HG03558 (cell line): ENCODE measurements at regions not wholly inside any gene's neighbourhood (a gene's known extent, or its start where the extent isn't known, plus 50 kb on each side); places are given as distances from the start of the nearest gene placed in this dataset.

Experiments
- ATAC-seq: cut with Tn5 transposase; IDR thresholded peaks from one replicate; pipeline ENCODE4 v1.9.1; 2021; ENCODE audit warnings: moderate number of reproducible peaks; ENCODE audit not compliant: unreplicated experiment; ENCODE audit errors: extremely low read depth

DNA sequence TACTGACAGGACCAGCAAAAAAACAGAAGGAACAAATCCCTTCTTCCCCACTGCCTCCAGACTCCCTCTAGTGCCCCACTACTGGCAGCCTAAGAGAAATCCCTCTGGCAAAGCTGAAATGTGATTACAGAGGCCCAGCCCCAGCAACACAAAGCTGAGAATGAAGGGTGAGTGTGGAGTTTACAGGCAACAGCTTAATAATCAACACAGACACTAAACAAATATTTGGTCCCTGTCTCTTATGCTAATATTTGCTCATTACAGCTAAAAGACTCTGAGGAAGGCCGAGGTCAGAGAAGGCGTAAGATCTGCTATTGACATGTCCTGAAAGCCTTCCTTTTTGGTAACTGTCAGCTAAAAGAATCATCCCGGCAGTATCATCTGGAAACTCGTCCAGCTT is 308.5 kb upstream of the RASGRP1 start:
- ATAC-seq, result no peak

DNA sequence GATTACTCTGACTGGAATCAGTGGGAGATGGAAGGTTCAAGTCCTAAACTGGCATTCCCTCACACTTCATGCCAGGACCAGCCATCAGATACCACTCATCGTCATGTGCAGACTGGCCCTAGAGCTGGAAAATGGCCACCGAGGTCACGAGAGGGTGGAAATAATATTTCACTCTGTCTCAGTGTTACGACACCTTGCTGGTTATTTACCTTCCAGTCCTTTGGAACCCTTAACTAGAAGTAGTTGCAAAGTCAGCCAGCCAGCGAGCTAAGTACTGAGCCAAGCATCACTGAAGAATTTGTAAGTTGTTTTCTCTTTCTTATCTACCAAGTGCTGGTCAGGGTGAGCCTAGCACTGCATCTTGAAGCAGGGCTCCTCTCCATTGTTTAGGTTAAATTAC is 309.9 kb upstream of the RASGRP1 start:
- ATAC-seq, result no peak

DNA sequence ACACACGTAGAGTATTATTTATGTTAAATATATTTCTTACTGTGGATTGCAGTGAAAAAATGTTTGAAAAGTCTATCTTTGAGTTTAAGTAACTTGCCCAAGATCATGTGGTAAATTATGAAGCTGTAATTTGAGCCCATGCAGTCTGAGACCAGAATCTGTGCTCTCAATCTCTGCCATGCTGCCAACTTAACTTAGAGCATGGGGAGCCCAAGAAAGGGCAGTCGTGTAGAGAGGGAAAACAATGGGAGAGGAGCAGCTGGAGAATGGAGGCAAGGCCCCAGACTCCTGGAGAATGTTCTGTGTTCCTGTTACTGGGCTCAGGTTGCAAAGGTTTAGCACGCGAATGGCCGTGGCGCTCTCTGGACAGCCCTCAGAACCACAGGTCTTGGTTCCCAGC is 311.6 kb upstream of the RASGRP1 start:
- no peak for ATAC-seq

DNA sequence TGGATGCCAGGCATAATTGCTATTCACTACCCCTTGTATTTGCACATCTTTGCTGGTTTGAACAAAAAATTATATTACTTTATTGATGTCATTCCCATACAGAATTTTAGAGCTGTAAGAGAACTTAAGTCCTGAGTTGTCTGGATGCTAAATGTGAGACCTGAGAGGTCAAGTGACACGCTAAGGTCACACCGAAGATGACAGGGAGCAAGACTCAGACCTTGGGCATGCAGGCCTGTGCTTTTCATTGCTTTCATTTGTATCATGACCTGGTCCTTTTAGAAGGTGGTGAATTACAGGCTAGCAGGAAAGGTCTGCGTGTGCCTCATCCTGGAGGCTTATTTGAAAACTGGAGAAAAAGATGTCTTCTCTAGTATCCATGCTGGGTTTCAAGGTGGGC is 312.0 kb upstream of the RASGRP1 start:
- no peak for ATAC-seq

DNA sequence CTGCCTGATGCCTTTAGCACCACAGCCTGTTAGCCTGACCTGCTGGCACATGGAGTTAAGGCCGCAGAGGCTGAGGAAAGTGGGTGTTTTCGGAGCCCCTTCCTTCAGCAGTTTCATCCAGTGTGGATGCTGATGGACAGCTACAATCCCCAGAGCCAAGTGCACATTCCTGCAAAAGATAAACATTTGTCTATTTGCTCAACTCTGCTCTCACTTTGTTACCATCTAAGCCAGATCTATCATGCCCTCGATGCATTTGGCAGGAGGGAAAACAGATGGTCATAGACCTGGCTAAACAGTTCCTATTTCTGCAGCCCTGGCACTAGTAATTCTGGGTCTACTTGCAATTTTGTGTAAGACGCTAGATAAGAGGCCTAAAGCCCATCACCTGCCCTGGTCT is 312.9 kb upstream of the RASGRP1 start:
- ATAC-seq, result no peak

DNA sequence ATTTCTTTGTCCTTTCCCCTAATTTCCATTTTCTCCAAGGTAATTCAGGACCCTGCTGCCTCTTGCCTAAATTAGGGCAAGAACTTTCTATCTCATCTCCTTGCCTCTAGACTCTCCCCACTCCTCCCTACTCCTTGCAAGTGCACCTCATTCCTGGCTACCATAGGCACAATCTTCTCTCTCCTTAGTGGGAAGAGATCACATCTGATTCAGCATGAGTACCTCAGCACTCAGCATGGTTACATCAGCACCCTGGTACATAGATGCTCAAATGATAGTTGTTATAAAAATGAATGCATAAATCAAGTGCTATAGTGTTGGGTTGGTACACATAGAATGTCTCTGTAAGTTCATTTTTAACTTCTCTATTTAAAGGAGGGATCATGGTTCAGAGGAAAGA is 313.4 kb upstream of the RASGRP1 start:
- ATAC-seq, result no peak

DNA sequence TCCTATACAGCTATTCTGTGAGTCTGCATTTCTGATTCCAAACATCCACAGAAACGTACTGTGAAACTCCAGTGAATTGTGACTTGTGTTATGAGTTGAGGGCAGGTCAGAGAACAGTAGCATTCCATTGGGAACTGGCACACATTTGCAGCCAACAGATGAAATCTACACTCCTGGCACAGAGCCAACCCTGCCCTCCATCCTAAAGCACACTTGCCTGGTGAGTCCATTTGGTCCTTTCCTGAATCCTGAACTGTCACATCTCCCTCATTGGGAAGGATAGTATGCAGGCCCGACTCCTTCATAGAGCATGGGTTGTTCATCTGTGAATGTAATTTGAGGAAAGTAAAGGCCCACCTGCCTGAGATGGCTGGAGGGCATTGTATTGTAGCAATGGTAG is 314.3 kb upstream of the RASGRP1 start:
- no peak for ATAC-seq

DNA sequence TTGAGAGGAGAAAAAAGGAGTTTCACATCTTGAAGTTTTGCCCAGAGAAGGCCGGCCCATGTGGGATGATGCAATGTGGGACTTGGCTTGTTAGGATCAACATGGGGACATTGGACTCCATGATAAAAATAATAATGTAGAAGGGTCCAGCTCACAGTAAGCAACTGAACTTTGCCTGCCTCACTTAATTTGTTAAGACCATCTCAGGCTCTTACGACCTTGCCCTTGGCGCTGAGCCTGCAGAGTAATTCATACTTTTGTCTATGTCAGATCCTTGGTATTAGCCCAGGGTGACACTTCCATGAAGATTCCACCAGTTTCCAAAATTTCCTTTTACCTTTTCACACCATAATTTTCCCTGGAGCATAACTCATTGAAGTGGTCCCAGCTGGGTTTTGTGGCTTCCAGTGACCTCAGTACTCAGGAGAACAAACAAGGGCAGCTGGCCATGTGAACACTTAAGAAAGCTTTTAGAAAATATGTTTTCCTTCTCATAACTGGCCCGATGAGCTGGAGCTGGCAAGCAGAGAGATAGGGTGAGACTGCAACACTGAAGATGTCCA is 315.4 kb upstream of the RASGRP1 start:
- no peak for ATAC-seq

DNA sequence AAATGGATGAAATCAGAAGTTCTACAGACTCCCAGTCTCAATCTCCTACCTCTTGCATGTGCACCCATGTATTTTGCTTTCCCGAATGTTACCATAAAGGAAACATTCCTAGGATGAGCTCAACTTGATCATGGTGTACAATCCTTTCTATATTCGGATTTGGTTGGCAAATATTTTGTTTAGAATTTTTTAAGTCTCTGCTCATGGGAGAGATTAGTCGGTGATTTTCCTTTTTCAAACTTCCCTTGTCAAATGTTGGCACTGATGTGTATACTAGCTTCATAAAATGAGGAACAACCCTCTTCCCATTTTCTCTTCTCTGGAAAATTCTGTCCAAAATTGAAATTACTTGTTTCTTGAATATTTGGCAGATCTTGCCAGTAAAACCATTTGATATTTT is 317.6 kb upstream of the RASGRP1 start:
- no peak for ATAC-seq

DNA sequence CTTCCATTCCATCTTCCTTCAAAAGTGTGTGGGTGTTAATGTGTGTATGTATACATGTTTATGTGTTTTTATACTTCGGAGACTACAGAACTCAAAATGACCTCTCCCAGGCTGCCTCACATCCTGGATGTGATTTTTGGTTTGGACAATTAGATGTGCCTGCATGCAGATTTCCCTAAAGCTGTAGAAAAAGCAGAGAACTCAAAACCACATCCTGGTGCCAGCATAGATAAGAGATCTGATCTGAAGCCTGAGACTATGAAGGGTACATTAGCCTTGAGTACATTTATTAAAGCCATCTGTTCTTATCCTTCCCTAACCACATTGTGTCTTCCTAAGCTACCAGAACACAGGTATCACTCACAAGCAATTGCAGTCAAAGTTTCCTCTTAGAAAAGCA is 319.4 kb upstream of the RASGRP1 start:
- no peak for ATAC-seq

DNA sequence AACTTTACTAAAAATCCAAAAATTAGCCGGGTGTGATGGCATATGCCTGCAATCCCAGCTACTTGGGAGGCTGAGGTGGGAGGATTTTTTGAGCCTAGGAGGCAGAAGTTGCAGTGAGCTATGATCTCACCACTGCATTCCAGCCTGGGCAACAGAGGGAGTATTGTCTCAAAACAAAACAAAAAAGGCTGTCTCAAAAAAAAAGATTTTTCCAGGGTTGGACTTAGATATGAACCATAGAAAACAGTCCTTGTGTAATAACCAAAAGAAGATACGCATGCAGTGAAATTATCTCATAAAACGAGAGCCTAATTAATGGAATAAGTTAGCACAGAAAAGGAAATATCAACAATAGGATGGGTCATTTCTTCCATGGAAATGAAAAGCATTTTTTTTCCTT is 320.4 kb upstream of the RASGRP1 start:
- ATAC-seq, result no peak

DNA sequence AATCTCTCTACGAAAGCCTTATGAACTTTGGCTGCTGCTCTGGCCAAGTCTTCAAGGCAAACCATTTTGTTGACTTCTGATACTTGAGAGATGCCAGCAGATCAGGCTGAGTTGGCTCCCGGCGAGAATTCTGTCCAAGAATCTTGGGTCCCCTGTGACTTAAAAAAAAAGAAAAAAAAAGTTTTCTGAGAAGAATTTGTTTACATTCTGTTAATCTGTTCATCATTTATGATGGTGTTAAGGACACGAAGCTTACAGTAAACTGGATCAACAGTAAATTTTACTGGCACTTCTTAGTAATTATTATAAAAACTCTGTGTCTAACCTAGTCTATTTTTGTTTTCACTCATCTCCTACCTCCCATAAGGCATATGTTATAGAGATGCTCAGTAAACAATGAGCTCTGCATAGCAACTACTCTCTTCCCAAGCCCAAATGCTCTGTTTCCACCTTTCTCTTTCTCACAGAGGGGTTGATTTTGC is 320.9 kb upstream of the RASGRP1 start:
- ATAC-seq, result no peak

DNA sequence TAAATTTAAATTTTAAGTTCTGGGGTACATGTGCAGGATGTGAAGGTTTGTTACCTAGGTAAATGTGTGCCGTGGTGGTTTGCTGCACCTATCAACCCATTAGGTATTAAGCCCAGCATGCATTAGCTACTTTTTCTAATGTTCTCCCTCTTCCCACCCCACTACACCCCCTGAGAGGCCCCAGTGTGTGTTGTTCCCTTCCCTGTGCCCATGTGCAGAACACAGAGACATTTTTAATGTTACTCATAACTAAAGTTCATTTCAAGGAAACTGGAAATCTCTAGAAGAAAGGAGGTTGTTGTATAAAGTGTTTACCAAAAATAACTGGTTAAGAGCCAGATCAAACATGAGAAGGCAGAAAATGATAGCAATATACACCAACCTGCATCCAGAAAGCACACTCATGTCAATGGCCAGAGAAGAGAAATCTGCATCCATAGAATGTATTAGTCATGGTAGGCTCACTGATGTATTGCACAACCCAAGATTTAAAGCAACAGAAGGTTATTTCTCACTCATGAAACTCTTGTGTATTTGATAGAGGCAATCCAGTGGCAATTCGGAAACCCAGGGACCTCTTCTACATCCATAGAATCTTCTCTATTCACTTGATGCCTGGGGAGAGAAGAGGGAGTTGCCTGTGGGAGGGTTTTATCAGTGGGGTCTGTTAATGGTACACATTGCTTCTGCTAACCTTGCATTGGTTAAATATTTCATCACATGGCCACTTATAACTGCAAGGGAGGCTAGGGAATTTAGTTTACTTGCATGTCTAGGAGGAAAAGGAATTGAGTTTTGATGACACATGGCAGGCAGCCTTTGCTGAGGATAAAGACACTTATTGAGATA is 321.9 kb upstream of the RASGRP1 start:
- ATAC-seq, result no peak

DNA sequence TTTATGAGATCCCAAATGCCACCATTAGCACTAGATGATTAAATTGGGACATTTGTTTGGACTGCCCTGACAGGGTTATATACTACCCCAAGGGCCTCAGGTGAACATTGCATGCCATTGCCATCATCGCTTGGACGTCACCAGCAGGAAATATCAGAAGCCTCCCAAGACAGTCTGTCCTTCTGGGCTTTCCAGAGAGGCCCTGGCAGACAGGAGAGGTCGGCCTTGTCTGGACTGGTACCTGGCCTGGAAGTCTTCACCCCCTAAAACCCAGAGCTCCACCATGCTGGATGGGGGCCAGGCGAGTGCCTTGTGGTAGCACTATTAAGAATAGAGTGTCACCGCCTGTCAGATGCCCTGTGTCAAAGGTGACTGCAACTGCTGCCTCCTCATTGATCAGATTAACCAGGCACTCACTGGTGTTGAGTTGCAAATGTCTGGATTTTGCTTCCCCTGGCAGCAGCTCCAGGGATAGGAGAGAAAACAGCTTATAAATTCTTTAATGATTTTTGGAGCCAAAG is 324.1 kb upstream of the RASGRP1 start:
- no peak for ATAC-seq

DNA sequence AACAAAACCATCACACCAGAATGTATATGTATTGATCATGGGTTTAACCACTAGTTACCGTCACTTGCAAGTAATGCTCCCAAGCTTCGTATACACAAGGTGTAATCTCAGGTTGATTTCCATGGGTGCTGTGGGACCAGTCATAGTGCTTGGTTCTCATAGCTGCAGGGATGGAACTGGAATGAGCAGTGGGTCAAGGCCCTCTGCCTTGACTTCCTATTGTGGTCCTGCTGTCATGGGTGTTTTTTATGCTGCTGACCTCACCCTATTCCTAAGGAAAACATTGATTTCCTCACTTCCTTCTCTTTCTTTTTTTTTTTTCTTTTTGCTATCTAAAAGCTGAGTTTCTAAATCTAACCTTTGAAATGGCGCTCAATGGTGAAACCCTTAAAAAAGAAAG is 325.6 kb upstream of the RASGRP1 start:
- no peak for ATAC-seq

DNA sequence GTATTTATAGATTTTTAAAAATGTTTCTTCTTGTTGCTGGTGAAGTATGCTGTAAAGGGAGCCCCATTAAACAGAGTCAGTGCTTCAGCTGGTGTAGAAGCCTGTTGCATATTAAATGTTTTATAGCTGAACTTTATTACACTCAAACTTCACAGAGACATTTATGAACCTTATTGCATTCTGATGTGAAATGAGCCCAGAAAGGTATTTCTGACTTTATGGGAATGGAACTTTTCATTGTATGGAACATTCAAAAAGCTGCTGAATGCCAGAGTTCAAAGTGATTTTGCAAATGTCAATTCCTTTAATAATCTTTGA is 329.3 kb upstream of the RASGRP1 start:
- ATAC-seq, result no peak

DNA sequence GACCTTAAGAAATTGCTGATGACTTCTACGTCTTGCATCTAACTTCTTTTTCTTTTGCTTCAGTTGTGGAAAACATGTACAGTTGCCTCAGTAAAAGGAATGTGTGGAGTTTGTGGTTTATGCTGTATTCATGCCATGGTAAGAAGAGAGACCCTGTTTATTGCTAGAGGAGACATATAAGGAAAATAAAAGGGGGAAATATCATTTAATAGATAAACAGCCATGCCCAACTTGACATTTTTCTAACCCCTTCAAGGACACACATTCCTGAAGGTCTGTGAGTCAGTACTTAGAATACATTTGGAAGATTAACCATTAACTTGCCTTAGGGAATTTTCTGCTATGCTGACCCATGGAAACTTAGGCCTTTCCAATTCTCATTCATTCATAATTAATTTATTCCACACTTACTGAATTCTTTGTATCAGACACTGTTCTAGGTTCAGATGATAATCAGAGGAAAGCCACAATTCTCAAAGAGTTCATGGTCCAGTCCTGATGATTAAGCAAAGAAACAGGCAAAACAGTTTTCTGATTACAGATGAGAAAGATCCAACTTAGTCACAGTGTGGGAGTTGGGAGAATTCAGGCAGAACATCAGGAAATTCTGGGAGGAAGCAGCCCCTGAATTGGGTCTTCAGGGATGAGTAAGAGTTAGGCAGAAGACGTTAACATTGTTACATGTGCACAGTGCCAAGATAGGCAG is 329.8 kb upstream of the RASGRP1 start:
- ATAC-seq, result no peak

DNA sequence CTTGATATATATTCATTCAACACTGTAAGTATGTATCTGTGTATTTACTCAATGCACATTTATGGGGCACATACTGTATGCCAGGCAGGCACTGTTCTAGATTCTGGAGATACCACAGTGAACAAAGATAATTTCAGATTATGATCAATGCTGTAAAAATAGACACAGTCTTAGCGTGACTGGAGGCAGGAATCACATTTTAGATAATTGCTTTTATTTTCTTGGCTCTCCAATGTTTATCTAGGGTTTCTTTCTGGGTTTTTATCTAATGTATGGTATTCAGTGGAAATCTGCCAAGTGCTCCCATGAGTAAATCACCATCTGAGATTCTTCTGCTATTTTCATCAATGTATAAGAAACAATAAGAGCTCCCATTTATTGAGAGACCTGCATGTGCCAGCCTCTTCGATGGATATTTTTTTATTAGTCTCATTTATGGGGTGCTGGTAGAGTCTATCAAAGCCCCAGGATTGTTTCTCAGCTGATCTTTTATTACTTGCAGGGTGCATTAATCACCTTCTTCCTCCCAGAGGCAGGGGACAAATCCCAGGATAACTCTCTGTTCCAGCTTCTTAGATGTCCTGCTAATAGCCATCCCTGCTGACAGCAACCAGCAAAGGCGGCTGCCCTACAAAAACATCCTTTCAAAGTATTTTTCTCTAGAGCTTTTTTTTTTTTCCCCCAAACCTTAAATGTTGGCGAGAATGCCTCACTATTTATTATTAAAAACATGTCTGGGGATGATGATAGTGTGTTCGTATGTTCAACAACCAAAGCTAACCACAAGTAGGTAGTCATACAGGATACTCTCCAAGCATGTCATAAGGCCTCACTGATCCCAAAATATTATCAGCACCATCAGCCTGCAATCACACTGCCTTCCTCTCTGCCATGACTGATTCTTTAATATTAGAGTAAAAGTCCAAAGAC is 331.0 kb upstream of the RASGRP1 start:
- no peak for ATAC-seq

DNA sequence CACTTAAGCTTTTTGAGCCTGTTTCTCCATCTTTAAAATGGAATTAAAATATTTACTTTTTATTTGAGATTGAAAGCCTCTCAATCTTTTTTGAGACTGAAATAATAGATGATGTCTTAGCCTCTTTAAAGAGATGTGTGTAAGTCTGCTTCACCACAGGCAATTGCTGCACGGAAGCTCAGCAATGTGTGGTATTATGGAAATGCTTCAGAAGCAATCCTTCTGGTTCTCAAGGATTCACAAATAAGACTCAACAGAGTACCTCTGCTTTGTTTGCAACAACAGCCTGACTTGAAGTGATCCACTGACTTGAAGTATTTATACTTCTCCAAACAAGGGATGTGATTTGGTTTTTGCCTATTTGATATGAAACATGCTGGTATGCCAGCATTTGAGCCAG is 332.0 kb upstream of the RASGRP1 start:
- ATAC-seq, result no peak

DNA sequence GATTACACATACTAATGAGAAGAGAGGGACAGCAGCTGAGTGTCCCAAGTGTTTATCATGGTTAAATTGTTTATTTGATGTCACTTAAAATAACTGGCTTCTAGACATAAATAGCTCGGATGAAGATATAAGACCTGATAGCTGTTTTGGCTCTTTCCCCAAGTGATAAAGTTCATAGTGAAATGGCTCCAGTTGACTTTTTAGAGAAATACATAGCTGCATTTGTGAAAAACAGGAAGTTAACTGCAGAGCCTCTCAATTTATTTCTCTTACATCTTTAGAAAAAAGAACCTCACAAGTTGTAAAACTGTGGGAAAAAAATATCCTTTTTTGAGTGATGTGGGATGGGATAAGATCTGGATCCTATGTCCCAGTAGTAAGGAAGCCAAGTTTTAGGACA is 332.9 kb upstream of the RASGRP1 start:
- no peak for ATAC-seq
